ENCODE measurements at regions not wholly inside any gene's neighbourhood (a gene's known extent, or its start where the extent isn't known, plus 50 kb on each side); places are given as distances from the start of the nearest gene placed in this dataset.

DNA sequence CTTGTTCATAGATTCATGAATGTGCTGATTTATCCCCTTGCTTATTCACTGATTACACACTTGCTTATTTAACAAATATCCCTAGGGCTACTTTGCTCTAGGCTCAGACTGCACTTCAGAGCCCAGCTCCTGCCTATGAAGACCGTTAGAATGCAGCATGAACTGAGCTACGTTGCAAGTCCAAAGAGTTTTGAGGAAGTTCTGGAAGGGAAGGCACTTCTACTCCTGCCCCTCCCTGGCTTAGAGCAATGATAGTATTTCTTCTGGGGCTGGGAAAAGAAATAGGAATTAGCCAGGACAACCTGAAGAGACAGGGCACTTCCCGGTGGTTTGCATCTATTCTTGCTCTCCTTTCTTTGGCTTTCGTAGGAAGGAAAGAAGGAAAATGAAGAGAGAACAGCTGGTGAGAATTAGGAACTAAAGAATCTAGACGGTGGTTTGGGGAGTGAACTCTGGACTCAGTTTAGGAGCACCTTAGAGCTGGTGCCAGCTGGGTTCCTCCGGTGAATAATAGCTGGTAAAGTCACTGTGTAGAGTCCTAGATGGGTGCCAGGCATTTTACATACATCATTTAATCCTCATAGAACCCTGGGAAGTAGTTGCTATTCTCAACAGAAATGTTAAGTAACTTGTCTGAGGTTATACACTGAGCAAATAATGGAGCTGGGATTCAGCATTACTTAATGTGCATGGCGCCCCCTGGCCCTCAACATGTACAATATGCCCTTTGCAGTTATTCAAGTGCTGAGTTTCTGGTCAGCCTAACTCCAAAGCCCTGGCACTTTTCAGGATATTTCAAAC is 65.9 kb downstream of the NDUFS5 start:
- in situ Hi-C loops (cut with MboI; ENCODE audit: low sequenced_read_pairs in 4 of 4) (loop anchor here in 2 of 4 donors (25.0 kb wide), 1 partner anchor 230 kb away; the partner anchor contains the start of genes MYCBP (in 2 of the 2) and RRAGC (in 2 of the 2)), intact Hi-C loops (cut with DNase I; ENCODE audit: low total_unique reads) (no loop called here)
- DNase-seq (peak; percentile 44 to 59), ATAC-seq (peak; percentile 59 to 81)
- Histone ChIP-seq H3K9me3 (no peaks in the 10 kb centered on the region), H3K27ac (no peak overlapping the region), H3K4me1 (peaks cover 22 to 30% of the 10 kb centered on the region in 2 donors), H3K27me3 (no peaks in the 10 kb centered on the region), H3K36me3 (no peaks in the 10 kb centered on the region), H3K4me3 (no peak overlapping the region)
- TF ChIP-seq, protein P1, sequence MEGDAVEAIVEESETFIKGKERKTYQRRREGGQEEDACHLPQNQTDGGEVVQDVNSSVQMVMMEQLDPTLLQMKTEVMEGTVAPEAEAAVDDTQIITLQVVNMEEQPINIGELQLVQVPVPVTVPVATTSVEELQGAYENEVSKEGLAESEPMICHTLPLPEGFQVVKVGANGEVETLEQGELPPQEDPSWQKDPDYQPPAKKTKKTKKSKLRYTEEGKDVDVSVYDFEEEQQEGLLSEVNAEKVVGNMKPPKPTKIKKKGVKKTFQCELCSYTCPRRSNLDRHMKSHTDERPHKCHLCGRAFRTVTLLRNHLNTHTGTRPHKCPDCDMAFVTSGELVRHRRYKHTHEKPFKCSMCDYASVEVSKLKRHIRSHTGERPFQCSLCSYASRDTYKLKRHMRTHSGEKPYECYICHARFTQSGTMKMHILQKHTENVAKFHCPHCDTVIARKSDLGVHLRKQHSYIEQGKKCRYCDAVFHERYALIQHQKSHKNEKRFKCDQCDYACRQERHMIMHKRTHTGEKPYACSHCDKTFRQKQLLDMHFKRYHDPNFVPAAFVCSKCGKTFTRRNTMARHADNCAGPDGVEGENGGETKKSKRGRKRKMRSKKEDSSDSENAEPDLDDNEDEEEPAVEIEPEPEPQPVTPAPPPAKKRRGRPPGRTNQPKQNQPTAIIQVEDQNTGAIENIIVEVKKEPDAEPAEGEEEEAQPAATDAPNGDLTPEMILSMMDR (IDR thresholded peaks at IDR 0.05 in 4 of 5, conservative IDR thresholded peaks at IDR 0.05 in 1 of 5): peak in 4 of 5 experiments; percentile 28 to 63 (median 50)
- no peak for TF ChIP-seq POLR2A (IDR thresholded peaks at IDR 0.05)

DNA sequence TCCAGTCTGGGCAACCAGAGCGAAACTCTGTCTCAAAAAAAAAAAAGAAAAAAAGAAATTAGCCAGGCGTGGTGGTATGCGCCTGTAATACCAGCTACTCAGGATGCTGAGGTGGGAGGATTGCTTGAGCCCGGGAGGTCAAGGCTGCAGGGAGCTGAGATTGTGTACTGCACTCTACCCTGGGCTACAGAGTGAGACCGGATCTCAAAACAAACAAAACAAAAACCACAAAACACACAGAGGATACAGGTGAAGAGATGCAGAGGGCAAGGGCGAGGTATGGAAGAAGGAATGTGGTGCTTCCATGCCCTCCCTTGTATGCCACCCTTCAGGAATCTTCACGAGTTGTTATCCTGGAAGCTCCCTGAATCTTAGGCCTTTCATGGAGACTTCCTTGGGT is 68.5 kb downstream of the NDUFS5 start:
- in situ Hi-C loops (cut with MboI; ENCODE audit: low sequenced_read_pairs in 4 of 4): loop anchor here in 2 of 4 donors (5.0 to 25.0 kb wide), 3 partner anchors 93 to 232 kb away; partner anchors contain the start of genes MYCBP (in 2 of the 2) and RRAGC (in 2 of the 2)
- no peak for TF ChIP-seq POLR2A (IDR thresholded peaks at IDR 0.05)
- Histone ChIP-seq H3K9me3 (no peaks in the 10 kb centered on the region), H3K36me3 (no peaks in the 10 kb centered on the region), H3K4me3 (no peak overlapping the region), H3K27me3 (no peaks in the 10 kb centered on the region), H3K4me1 (peaks cover 18 to 27% of the 10 kb centered on the region in 2 donors), H3K27ac (no peak overlapping the region)
- ATAC-seq: no peak
- no peak for DNase-seq
- intact Hi-C loops (cut with DNase I; ENCODE audit: low total_unique reads): no loop called here

DNA sequence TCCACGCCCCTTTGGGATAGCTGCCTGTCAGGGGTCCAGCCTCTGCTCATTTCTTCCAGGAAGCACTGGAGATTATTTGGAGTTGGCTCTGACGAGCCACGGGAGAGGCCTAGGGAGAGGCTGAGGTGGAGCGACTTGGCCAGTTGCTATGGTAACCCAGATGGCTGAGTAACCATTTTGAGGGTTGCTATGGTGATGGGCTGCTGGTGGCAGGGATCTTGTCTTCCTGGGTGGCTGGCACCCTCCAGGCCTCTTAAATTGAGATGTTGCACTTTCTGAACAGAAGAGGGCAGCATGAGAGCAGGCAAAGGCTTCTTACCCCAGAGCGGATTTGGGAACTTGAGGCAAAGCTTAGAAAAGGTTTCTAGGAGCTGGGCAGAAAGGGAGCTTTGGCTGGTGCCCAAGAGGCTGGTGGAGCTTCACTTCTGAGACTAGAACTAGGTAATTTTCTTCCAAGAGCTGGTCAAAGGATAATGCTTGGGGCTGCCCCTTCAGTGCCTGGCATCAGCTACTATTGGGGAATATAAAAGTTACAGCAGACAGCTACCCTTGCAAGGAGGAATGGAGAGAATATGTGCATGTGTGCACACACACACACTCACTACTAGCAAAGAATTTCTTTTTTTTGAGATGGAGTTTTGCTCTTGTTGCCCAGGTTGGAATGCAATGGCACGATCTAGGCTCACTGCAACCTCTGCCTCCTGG is 72.5 kb downstream of the NDUFS5 start:
- TF ChIP-seq, protein P1 (IDR thresholded peaks at IDR 0.05 in 4 of 5, conservative IDR thresholded peaks at IDR 0.05 in 1 of 5): peak; percentile 68 to 76 (median 70)
- no peak for TF ChIP-seq POLR2A (IDR thresholded peaks at IDR 0.05)
- DNase-seq (peak in 1 of 2 donors; percentile 52), ATAC-seq (peak; percentile 64 to 76)
- Histone ChIP-seq H3K27ac (no peak overlapping the region), H3K9me3 (no peaks in the 10 kb centered on the region), H3K4me1 (peaks cover 0 to 11% of the 10 kb centered on the region in 2 donors), H3K4me3 (no peak overlapping the region), H3K27me3 (no peaks in the 10 kb centered on the region), H3K36me3 (no peaks in the 10 kb centered on the region)
- intact Hi-C loops (cut with DNase I; ENCODE audit: low total_unique reads) (loop anchor here (1.0 to 2.0 kb wide), 3 partner anchors 160 to 440 kb away; no protein-coding TSS in a partner anchor), in situ Hi-C loops (cut with MboI; ENCODE audit: low sequenced_read_pairs in 4 of 4) (loop anchor here in 2 of 4 donors (5.0 to 25.0 kb wide), 3 partner anchors 89 to 236 kb away; partner anchors contain the start of genes MYCBP (in 2 of the 2) and RRAGC (in 2 of the 2))

DNA sequence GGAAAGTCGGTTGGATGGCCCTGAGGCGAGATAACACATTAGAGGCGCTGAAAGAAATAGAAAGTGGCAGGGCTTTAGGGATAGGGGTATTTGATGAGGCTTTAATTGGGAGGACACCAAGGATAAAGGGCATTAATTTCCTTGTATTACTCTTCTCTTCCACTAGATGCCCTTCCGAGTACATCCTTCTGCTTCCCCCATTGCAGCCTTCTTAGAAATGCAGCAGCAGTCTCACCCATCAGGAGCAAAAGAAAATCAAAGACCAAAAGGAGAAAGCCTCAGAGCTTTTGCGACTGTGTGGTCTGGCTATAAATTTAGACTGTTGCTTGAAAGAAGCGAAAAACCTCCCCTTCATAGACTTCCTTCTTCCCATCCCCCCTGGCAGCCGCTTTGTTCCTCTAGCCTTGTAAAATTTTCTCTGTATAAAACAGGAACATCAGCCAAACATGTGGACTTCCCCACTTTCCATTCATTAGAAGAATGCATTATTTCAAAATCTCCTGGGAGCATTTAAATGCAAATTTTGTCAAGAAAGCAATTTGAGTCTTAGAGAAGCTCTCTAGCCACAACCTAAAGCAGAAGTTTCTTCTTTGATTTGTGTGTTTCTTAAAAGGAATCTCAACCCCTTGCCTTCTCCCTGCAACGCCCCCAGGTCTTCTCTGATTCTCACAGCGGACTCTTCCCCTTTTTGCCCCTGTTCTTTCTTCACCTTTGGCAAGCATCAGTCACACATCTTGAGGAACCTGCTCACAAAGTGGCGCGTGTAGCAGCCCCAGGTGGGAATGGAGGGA is 76.6 kb downstream of the NDUFS5 start:
- DNase-seq (peak in 1 of 2 donors; percentile 32), ATAC-seq (peak; percentile 29 to 32)
- no peaks in the 10 kb centered on the region for H3K36me3 ChIP-seq
- no peaks in the 10 kb centered on the region for H3K9me3 ChIP-seq
- H3K27ac ChIP-seq: no peak overlapping the region
- H3K4me1 ChIP-seq: peaks cover 22 to 36% of the 10 kb centered on the region in 2 donors
- no peak overlapping the region for H3K4me3 ChIP-seq
- TF ChIP-seq, protein P1 (IDR thresholded peaks at IDR 0.05 in 4 of 5, conservative IDR thresholded peaks at IDR 0.05 in 1 of 5): peak; percentile 74 to 89 (median 80)
- TF ChIP-seq POLR2A (IDR thresholded peaks at IDR 0.05): no peak
- H3K27me3 ChIP-seq: no peaks in the 10 kb centered on the region
- in situ Hi-C loops (cut with MboI; ENCODE audit: low sequenced_read_pairs in 4 of 4) (loop anchor here (5.0 to 25.0 kb wide), 6 partner anchors 82 to 435 kb away; no protein-coding TSS in a partner anchor), intact Hi-C loops (cut with DNase I; ENCODE audit: low total_unique reads) (loop anchor here (1.0 kb wide), 2 partner anchors 89 to 156 kb away; no protein-coding TSS in a partner anchor)
